GM06990 (cell line): ENCODE measurements at regions not wholly inside any gene's neighbourhood (a gene's known extent, or its start where the extent isn't known, plus 50 kb on each side); places are given as distances from the start of the nearest gene placed in this dataset.
"Not testable (repeated sequence)": the region's sequence is repeated elsewhere in the genome, so short reads cannot be mapped to it uniquely, and the experiment has no call there.

Experiments
- DNase-seq: peaks from one replicate; pipeline ENCODE4 v3.0.0-alpha.2; 2011; ENCODE audit not compliant: insufficient read length; ENCODE audit errors: extremely low read depth
- H3K27me3 ChIP-seq: replicated peaks from 2 replicates; pipeline ENCODE4 v1.6.0; 2011; ENCODE audit warnings: low read length; ENCODE audit not compliant: control insufficient read depth, insufficient read depth
- H3K36me3 ChIP-seq: 2 replicates; pipeline ENCODE4 v1.5.1; 2011; ENCODE audit warnings: low read length; ENCODE audit not compliant: control insufficient read depth, insufficient read depth
- H3K4me3 ChIP-seq: replicated peaks from 2 replicates; pipeline ENCODE4 v1.5.1; 2011; ENCODE audit warnings: low read depth, mild to moderate bottlenecking, control low read depth, low read length
- CTCF ChIP-seq: IDR thresholded peaks from 2 replicates; pipeline ENCODE4 v1.5.1; 2011; ENCODE audit warnings: low read length, control low read depth, mild to moderate bottlenecking, inconsistent platforms; ENCODE audit not compliant: insufficient read depth, poor library complexity, severe bottlenecking

- TF ChIP-seq CTCF, result no peak
- Histone ChIP-seq H3K36me3 (no peaks in the 10 kb centered on the region), H3K4me3 (no peak overlapping the region), H3K27me3 (no peaks in the 10 kb centered on the region)
- DNase-seq, result no peak
Observed at GRCh38 chr20:61096463-61096862, 155.6 kb upstream of the CDH4 start.

- no peaks in the 10 kb centered on the region for H3K27me3 ChIP-seq
- H3K4me3 ChIP-seq, result no peak overlapping the region
- H3K36me3 ChIP-seq, result no peaks in the 10 kb centered on the region
- DNase-seq, result no peak
- TF ChIP-seq CTCF, result no peak
Observed at GRCh38 chr20:61099806-61100205, 152.3 kb upstream of the CDH4 start.

DNA sequence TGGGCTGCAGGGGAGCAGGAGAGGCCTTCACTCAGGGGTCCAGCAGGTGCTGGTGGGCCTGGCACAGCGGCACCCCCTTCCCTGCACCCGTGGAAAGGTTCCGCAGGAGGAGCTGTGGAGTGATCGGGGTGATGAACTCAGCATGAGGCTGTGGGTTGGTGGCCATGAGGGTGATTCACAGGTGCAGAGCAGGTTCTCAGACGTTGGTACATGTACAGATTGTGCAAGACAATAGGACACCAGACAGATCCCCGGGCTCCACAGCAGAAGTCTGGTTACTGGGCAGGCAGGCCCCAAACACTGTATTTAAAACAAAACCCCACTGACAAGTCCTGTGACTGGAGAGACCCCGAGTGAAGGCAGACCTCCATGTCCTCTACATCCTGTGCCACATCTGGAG is 151.6 kb upstream of the CDH4 start:
- no peak for TF ChIP-seq CTCF
- H3K4me3 ChIP-seq, result no peak overlapping the region
- DNase-seq, result no peak
- no peaks in the 10 kb centered on the region for H3K27me3 ChIP-seq
- H3K36me3 ChIP-seq, result no peaks in the 10 kb centered on the region

- not testable (repeated sequence) for DNase-seq, H3K4me3 ChIP-seq, H3K36me3 ChIP-seq, H3K27me3 ChIP-seq
Observed at GRCh38 chr20:61101321-61101720, 150.7 kb upstream of the CDH4 start.

- H3K4me3 ChIP-seq, result no peak overlapping the region
- DNase-seq, result no peak
- no peaks in the 10 kb centered on the region for H3K27me3 ChIP-seq
- no peak for TF ChIP-seq CTCF
- H3K36me3 ChIP-seq, result no peaks in the 10 kb centered on the region
Observed at GRCh38 chr20:61104232-61104631, 147.8 kb upstream of the CDH4 start.

DNA sequence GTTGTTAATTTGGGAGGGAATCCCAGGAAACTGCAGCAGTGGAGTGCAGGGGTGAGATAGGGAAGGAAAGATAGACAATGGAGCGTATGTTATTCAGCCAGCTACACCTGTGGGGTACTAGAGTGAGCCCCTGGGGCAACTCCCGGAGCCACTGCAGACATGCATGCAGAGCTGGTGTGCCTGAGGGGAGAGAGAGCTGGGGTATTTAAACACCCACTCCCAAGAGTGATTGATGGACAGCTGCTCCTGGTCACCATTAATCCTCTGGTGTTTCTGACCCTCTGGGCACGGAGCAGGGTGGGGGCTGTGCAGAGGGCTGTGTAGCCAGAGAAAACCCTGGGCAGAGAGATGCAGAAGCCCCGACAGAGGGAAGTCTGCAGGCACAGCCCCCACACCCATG is 146.7 kb upstream of the CDH4 start:
- no peak for TF ChIP-seq CTCF
- Histone ChIP-seq H3K27me3 (no peaks in the 10 kb centered on the region), H3K4me3 (no peak overlapping the region), H3K36me3 (no peaks in the 10 kb centered on the region)
- DNase-seq, result no peak
